UCSD-AML1 (cell line): ENCODE measurements at regions not wholly inside any gene's neighbourhood (a gene's known extent, or its start where the extent isn't known, plus 50 kb on each side); places are given as distances from the start of the nearest gene placed in this dataset.
A peak's percentile ranks its signal among the peaks of the same experiment; 100 is the strongest.

ENCODE experiments used
- DNase-seq: peaks from one replicate; lab custom pipeline; 2025; ENCODE audit not compliant: unreplicated experiment; lab: John Stamatoyannopoulos, UW

DNA sequence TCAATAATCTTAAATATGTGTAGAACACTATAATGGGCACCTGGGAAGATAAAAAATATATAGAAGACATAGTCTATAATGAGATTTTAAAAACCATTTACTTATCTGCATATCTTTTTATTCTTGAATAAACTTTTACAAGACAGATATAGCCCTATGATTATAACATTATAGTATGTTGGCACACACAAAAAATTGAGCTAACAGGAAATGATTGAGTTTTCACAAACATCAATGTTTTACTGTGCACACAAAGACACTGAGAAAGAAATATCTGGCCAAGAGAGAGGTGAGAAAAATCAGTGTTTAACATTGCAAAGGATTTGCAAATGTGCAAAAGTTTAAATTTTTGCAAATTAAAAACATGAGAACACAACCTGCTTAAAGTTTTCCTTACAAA lies 124.3 kb downstream of the BBS10 start:
- DNase-seq = no peak

DNA sequence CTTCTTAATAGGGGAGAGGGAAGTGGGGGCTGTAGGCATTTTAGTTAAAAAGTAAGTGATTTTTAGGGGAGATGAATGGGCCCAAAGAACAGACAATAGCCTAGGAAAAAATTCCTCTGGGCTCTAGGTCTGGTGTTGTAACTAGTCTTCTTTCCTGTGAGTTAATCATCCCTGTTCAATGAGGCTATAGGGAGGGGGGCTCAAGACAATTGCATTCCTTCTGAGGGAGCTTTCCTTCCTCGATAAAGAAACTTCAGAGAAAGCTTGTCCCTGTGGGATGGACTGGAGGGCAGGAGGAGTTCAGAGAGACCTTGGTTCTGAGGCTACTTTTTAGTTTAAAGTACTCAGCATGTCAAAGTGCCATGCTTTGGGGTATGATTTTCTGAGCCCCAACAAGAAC lies 127.2 kb downstream of the BBS10 start:
- no peak for DNase-seq

DNA sequence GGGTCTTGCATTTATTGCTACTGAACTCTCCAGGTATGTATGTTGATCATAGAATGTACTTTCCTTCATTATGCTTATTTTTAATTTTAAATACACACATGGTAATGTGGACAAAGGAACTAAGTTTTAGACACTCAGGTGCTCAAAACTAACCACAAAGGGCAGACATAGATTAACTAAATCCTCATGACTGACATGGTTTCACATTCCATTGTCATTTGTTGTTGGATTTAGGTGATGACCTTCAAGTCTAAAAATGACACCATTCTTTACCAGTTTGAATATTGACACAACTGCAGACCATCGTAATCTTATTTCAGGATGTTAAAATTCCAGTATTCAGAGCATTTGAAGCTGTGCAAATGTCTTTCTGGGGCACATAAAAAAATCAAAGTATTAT lies 128.4 kb downstream of the BBS10 start:
- DNase-seq = no peak

DNA sequence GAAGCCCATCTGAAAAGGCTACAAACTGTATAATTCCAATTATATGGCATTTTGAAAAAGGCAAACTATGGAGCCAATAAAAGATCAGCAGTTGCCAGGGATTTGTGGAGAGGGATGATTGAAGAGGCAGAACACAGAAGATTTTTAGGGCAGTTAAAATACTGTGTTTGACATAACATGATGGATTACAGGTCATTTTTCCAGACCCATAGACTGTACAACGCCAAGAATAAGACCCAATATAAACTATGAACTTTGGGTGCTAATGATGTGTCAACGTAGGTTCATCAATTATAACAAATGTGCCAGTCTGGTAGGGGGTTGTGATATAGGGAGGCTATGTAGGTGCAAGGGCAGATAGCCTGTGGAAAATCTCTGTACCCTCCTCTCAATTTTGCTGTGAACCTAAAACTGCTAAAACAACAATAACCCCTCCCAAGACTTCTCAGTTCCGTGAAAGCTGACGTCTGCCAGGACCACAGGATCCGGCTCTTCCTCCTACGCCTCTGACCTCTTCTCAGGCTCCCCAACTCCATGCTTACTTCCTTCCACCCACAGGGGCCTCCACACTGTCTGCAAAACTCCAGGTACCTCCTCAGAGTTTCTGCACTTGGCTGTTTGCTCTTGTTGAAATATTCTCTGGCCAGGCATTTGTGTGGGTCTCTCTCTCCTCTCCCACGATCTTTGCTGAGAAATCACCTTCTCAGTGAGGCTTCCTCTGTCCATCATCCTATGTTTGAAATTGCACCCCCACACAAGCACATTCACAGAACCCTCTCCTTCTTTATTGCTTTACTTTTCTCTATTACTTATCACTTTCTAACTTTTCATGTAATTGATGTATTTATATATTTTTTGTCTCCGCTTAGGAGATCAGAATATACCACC lies 131.4 kb downstream of the BBS10 start:
- DNase-seq = peak; percentile 9

DNA sequence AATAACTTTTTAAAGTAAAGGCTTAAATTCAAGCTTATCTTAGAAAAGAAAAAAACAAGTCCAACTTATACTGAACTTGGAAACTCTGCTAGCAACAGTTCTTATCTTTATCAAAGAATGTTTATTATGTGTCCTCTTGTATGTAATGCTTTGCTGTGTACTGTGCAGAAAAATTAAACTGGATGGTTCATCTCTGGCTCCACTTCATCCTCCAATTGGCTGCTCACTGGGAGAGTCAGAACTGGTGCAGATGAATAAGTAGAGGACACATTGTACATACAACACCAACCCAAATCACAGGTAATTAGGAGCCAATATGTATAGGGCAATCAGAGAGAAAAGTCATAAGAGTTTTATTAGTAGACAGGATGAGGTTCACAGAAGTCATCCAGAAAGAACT lies 123.6 kb upstream of the NAP1L1 start:
- no peak for DNase-seq

DNA sequence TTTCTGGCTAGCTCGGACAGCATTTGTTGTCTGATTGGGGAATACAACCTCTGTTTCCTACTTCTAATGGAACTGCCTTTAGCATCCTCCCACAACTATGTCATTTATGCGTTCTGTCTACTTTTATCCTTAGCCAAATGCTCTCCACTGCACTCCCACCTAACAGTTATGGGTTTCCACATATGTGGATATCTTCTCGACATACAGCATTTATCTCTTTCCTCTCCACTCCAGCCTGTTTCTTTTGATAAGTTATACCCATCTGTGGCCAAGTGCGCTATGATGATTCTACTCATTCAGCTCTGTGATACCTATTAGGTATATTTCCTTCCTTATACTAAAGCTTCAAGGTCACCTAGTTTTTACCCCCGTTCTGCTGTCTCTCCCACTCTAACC lies 122.2 kb upstream of the NAP1L1 start:
- DNase-seq = no peak

DNA sequence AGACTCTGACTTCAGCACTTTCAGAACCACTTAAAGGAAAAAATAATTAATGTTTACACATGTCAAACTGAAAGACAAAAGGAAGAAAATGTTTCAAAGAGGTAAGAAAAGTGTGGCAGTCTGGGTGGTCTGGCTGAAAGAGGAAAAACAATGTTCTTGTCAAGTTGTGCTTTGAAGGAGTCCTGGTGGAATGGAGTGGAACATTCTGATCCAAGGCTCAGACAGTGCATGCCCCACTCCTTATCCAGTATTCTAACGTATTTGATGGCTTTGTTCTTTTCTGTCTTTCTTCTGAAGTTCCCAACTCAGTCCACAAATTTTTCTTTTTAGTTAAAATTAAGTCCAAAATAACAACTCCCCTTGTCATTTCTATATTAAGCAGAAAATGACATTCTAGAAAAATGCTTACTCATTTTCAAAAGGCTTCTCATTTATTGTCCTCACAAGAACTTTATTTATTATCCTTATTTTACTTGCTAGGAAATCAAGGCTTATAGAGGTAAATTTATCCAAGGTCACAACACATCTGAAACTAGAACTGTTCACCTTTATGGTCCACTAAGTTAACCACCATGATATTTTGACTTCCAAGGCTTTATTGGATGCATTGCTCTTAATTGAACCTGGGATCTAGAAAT lies 121.7 kb upstream of the NAP1L1 start:
- DNase-seq = no peak

DNA sequence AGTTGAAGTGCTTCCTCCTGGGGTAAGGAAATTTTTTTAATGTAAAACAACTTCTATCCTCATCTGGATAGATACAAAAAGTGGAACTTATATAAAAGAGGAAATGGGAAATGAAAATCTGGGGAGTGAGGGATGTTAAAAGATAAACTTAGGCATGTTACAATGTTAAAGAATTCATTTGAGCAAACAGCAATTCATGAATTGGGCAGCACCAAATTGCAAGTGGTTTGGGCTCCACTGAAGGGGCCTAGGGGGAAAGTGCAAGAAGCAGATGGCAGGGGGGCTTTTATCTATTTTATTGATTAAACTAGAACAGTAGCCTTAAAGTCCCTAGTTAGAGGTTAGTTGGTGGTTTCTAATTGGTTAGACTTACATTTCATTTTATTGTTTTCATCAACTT lies 118.1 kb upstream of the NAP1L1 start:
- DNase-seq = no peak

DNA sequence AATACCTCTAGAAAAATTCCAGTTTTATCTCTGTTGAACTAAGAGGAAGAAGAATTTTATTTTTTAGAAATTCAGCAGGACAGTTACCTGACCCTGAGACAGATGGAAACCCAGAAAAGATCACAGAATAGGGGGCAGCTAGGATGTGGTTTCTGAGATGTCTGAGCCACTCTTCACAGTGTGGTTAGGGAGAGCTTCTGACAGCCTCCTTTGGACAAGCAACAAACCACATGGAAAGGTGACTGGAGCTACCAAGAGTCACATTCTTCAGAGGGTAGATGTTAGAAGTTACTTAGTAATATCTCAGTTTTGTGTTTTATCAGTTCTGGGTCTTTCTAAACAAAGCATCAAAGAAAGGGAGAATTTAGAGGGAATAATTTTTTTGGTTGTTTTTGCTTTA lies 117.3 kb upstream of the NAP1L1 start:
- no peak for DNase-seq

DNA sequence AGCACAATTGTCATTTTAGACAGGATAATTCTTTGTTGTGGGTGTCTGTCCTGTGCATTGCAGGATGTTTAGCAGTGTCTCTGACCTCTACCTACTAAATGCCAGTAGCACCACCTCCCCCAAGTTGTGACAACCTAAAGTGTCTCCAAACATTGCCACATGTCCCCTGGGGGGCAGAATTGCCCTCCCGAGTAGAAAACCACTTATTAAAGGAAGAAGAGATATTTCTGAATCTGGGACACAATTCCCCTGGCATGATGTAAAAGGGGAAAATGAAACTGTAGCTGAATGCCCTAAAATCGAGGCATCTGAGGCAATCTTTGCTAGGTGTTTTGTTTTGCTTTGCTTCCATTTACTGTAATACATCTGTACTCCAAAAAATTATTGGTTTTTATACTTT lies 116.8 kb upstream of the NAP1L1 start:
- DNase-seq = no peak

DNA sequence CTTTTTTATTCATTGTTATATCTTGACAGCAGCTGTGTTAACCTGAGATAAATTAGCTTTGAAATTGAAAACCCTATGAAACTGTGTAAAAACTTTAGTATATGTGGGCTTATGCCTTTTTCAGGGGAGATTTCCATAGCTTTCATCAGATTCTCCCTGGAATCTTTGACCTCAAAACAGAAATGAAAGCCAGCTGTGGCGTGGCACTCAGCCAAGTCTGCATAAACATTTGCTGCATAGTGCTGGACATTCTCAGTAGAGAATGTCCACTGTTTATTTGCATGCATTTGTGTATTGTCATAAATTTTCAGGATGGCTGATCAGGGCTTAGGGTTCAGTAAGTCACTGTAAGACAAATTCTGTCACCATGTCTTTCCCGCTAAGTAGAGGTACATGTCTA lies 115.3 kb upstream of the NAP1L1 start:
- DNase-seq = no peak

DNA sequence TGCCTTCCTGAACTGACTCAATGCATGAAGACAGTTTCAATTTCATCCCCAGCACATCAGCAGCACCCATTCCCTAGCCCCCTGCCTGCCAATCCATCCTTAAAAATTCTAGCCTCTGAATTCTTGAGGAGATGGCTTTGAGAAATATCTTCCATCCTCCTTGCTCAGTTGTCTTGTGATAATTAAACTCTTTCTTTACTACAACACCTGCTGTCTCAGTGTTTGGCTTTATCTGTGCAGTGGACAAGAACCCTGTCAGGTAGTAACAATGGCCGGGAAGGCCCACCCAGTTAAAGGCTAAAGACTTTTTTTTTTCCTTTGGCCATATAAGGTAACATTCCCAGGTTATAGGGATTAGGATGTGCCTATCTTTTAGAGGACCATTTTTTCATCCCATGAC lies 114.4 kb upstream of the NAP1L1 start:
- DNase-seq = no peak

DNA sequence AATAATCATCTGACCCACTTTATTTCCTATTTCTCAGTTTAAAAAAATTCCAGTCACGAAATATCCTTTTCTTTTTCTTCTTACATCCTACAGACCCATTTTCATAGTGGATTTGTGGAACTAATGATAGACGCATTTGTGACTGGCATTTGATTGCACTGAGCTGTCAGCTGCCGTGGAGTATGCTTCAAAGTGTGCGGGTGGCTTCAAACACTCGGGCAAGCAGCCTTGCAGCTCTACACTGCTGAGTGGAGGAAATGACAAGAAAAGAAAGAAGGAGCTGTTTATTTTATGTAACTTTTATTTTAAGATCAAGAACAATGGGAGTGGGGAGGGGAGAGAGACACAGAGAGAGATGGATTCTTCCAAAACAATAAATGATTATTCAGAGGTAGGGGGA lies 112.8 kb upstream of the NAP1L1 start:
- DNase-seq = no peak

DNA sequence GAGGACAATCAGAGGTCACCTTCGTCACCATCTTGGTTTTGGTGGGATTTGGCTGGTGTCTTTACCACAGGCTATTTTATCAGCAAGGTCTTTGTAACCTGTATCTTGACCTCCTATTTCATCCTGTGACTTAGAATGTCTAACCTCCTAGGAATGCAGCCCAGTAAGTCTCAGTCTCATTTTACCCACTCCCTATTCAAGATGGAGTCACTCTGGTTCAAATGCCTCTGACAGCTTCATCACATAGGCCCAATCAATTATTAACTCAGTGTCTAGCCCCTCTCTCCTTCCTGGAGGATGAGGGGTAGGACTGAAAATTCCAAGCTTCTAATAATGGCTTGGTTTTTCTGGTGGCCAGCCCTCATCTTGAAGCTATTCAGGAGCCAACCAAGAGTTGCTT lies 111.4 kb upstream of the NAP1L1 start:
- no peak for DNase-seq

DNA sequence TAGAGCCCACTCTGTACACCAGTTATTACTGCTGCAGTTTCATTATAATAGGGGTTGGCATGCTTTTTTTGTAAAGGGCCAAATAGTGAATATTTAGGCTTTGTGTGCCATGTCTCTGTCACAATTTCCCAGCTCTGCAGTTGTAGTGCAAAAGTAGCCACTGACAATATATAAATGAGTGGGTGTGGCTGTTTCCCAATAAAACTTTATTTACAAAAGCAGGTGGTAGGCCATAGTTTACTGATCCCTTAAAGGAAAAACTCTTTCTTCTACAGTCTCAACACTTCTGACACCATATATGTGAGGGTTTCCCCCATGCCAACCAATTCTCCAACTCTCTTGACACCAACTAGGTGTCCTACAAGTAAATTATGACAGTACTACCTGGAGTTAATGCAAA lies 110.2 kb upstream of the NAP1L1 start:
- DNase-seq = no peak

DNA sequence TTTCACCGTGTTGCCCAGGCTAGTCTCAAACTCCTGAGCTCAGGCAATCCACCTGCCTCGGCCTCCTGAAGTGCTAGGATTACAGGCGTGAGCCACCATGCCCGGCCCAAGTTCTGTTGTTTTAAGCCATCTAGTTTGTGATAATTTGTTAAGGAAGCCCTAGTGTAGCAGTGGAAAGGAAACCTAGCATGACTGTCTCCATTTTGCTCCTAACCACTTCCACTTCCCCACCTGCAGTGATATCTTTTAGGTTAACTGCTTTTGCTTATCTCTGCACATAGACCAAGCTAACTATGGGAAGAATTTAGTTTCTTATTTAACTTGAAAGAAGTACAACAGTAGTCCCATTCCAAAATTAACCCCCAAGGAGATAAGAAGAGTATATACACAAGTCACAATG lies 109.5 kb upstream of the NAP1L1 start:
- no peak for DNase-seq

DNA sequence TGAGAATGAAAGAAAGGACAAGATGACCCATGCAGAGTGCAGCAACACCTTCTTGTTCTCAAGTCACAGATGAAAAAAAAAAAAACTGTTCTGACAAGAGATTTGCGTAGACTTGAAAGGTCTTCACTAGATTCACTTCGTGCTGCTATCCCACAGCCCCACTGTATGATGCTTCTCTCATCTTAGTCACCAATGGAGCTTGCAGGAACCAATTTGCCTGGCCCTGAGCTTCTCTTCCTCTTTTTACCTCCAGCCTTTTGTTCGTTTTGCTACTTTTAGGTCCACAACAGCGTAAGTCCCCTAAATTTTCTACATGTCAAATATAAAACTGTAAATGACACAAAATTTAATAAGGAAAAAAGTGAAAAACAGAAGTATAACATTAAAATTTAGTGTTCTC lies 107.9 kb upstream of the NAP1L1 start:
- DNase-seq = no peak

DNA sequence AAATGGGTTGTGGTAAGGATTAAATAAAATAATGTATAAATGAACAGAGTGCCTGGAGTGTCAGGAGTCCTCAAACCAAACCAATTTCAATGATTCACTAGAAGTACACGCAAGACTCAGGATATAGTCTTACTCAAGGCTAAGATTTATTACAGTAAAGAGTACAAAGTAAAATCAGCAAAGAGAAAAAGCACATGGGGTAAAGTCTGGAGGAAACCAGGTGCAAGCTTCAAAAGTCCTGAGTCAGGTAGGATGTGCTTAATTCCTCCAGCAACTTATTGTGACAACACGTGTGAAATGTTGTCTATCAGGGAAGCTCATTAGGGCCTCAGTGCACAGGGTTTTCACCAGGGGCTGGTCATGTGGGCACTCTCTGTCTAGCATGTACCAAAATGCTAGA lies 105.8 kb upstream of the NAP1L1 start:
- DNase-seq = no peak

DNA sequence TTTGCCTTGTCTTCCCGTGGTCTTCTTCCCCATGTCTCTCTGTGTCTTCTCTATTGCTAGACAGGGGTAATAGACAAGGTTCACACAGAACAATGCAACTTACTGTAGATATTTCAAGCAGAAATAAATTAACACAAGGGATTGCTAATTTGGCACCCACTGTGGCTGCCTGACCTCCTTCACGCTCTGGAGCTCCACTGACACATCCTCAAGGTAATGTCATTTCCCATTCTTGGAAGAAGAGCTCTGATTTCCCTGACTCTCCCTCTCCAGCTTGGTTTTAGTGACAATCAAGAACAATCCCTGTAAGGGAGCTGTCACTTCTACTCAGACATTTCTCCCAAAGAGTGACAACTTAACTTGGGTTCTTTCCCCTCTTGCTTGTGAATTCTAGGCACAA lies 105.4 kb upstream of the NAP1L1 start:
- no peak for DNase-seq

DNA sequence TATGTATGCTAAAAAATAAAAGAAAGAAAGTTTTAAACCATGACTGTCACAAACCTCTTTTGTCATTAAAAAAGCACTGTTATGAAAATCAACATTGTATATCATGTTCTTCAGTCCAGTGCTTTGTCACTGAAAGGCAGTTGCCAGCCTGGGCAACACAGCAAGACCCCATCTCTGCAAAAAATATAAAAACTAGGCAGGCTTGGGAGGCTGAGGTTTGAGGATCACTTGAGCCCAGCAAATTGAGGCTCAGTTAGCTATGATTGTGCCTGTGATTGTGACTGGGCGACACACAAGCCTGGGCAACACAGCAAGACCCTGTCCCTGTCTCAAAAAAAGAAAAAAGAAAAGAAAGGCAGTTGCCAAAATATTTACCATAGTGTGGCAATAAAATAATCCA lies 102.7 kb upstream of the NAP1L1 start:
- no peak for DNase-seq

DNA sequence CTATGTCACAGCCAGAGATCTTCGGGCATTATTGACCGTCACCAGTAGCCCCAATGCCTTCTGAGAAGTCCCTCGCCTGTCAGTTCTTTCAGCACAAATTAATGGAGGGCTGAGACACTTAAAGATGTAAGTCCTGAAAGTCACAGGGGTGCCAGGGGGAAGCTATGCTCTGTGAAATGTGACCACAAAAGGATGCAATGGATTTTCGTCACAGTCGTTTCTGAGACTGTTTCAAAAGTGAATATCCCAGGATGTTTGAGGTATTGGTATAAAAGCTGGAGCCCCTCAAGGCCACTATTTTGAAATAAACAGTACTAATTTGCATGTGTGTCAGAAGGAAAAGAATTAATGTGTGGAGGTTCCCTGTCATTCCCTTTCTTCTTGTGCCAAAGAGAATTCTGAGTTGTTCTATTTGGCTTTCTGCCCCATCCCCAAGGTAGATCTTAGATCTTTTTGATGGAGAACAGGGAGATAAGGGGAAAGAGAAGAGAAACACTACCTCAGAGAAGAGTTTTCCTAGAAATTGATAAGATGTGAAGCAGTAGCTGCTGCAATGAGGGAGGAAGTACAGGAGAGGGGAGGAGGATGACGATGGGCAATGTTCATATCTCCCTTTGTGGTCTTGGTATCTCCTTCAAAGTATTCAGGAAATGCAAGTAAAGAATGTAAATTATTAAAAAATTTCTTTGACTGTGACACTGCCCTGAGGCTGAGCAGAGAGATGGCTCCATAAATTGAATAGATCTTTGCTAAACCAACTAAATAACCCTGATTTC lies 101.8 kb upstream of the NAP1L1 start:
- no peak for DNase-seq
